HEK293 (cell line): ENCODE measurements at regions not wholly inside any gene's neighbourhood (a gene's known extent, or its start where the extent isn't known, plus 50 kb on each side); places are given as distances from the start of the nearest gene placed in this dataset.

Experiments
- BCL11A ChIP-seq: fragments of 450-650 bp; formaldehyde crosslinking; IDR thresholded peaks from 2 replicates; pipeline ENCODE4 v1.5.1; 2016; ENCODE audit warnings: low read depth, missing biosample characterization, missing genetic modification characterization
- GLI4 ChIP-seq: fragments of 450-650 bp; formaldehyde crosslinking; IDR thresholded peaks from 2 replicates; pipeline ENCODE4 v1.5.1; 2016; ENCODE audit warnings: missing biosample characterization, missing genetic modification characterization
- GLIS1 ChIP-seq: fragments of 450-650 bp; formaldehyde crosslinking; IDR thresholded peaks from 2 replicates; pipeline ENCODE4 v1.5.1; 2016; ENCODE audit warnings: missing biosample characterization, missing genetic modification characterization
- HOXC10 ChIP-seq: sonication (generic); formaldehyde crosslinking; IDR thresholded peaks from 2 replicates; pipeline ENCODE4 v1.8.1; 2023; ENCODE audit warnings: mild to moderate bottlenecking, missing genetic modification reagents
- KLF1 ChIP-seq: fragments of 450-650 bp; formaldehyde crosslinking; IDR thresholded peaks from 2 replicates; pipeline ENCODE4 v1.5.1; 2016; ENCODE audit warnings: missing biosample characterization, missing genetic modification characterization
- KLF16 ChIP-seq: fragments of 450-650 bp; formaldehyde crosslinking; IDR thresholded peaks from 2 replicates; pipeline ENCODE4 v1.5.1; 2017; ENCODE audit warnings: missing biosample characterization, missing genetic modification characterization
- KLF8 ChIP-seq: fragments of 450-650 bp; formaldehyde crosslinking; IDR thresholded peaks from 2 replicates; pipeline ENCODE4 v1.5.1; 2016; ENCODE audit warnings: missing biosample characterization, missing genetic modification characterization
- SCRT1 ChIP-seq: fragments of 450-650 bp; formaldehyde crosslinking; IDR thresholded peaks from 2 replicates; pipeline ENCODE4 v1.5.1; 2016; ENCODE audit warnings: missing biosample characterization, missing genetic modification characterization, borderline replicate concordance
- SCRT2 ChIP-seq: fragments of 450-650 bp; formaldehyde crosslinking; IDR thresholded peaks from 2 replicates; pipeline ENCODE4 v1.5.1; 2016; ENCODE audit warnings: missing biosample characterization, missing genetic modification characterization
- TCF7L2 ChIP-seq: IDR thresholded peaks from 2 replicates; pipeline ENCODE4 v1.6.1; 2011; ENCODE audit warnings: low read depth, mild to moderate bottlenecking, inconsistent platforms, low read length, moderate library complexity, borderline replicate concordance
- ZNF311 ChIP-seq: fragments of 450-650 bp; formaldehyde crosslinking; IDR thresholded peaks from 2 replicates; pipeline ENCODE4 v1.5.1; 2017; ENCODE audit warnings: missing biosample characterization, missing genetic modification characterization, borderline replicate concordance
- ZNF501 ChIP-seq: fragments of 450-650 bp; formaldehyde crosslinking; IDR thresholded peaks from 2 replicates; pipeline ENCODE4 v1.5.1; 2016; ENCODE audit warnings: missing biosample characterization, missing genetic modification characterization
- ZNF529 ChIP-seq: fragments of 450-650 bp; formaldehyde crosslinking; IDR thresholded peaks from 2 replicates; pipeline ENCODE4 v1.5.1; 2017; ENCODE audit warnings: missing genetic modification characterization, missing biosample characterization; ENCODE audit not compliant: insufficient replicate concordance
- ZNF548 ChIP-seq: fragments of 450-650 bp; formaldehyde crosslinking; IDR thresholded peaks from 2 replicates; pipeline ENCODE4 v1.5.1; 2016; ENCODE audit warnings: missing biosample characterization, missing genetic modification characterization
- ZNF558 ChIP-seq: fragments of 450-650 bp; formaldehyde crosslinking; IDR thresholded peaks from 2 replicates; pipeline ENCODE4 v1.5.1; 2016; ENCODE audit warnings: missing biosample characterization, missing genetic modification characterization
- ZNF626 ChIP-seq: fragments of 450-650 bp; sonication (Bioruptor Pico); formaldehyde crosslinking; IDR thresholded peaks from 2 replicates; pipeline ENCODE4 v1.5.1; 2018; ENCODE audit warnings: missing biosample characterization, missing genetic modification characterization, inconsistent platforms
- ZNF837 ChIP-seq: fragments of 450-650 bp; formaldehyde crosslinking; IDR thresholded peaks from 2 replicates; pipeline ENCODE4 v1.5.1; 2016; ENCODE audit warnings: missing biosample characterization, missing genetic modification characterization
- ZNF843 ChIP-seq: fragments of 450-650 bp; formaldehyde crosslinking; IDR thresholded peaks from 2 replicates; pipeline ENCODE4 v1.5.1; 2016; ENCODE audit warnings: missing biosample characterization, missing genetic modification characterization
- TF ChIP-seq, protein P1 (sequence below): fragments of 450-650 bp; formaldehyde crosslinking; IDR thresholded peaks from 2 replicates; pipeline ENCODE4 v1.5.1; 2017; ENCODE audit warnings: missing biosample characterization, missing genetic modification characterization
- TF ChIP-seq, protein P2 (sequence below): fragments of 450-650 bp; formaldehyde crosslinking; IDR thresholded peaks from 2 replicates; pipeline ENCODE4 v1.5.1; 2016; ENCODE audit warnings: missing biosample characterization, missing genetic modification characterization
- TF ChIP-seq, protein P3 (sequence below): fragments of 450-650 bp; formaldehyde crosslinking; IDR thresholded peaks from 2 replicates; pipeline ENCODE4 v1.5.1; 2016; ENCODE audit warnings: missing biosample characterization, missing genetic modification characterization, low read depth
- TF ChIP-seq, protein P4 (sequence below): fragments of 450-650 bp; IDR thresholded peaks from 2 replicates; pipeline ENCODE4 v1.5.1; 2018; ENCODE audit warnings: missing biosample characterization, missing genetic modification characterization
- TF ChIP-seq, protein P5 (sequence below): fragments of 450-650 bp; formaldehyde crosslinking; IDR thresholded peaks from 2 replicates; pipeline ENCODE4 v1.5.1; 2016; ENCODE audit warnings: missing biosample characterization, missing genetic modification characterization
- TF ChIP-seq, protein P6 (sequence below): fragments of 450-650 bp; formaldehyde crosslinking; IDR thresholded peaks from 2 replicates; pipeline ENCODE4 v1.5.1; 2016; ENCODE audit warnings: missing biosample characterization, missing genetic modification characterization

DNA sequence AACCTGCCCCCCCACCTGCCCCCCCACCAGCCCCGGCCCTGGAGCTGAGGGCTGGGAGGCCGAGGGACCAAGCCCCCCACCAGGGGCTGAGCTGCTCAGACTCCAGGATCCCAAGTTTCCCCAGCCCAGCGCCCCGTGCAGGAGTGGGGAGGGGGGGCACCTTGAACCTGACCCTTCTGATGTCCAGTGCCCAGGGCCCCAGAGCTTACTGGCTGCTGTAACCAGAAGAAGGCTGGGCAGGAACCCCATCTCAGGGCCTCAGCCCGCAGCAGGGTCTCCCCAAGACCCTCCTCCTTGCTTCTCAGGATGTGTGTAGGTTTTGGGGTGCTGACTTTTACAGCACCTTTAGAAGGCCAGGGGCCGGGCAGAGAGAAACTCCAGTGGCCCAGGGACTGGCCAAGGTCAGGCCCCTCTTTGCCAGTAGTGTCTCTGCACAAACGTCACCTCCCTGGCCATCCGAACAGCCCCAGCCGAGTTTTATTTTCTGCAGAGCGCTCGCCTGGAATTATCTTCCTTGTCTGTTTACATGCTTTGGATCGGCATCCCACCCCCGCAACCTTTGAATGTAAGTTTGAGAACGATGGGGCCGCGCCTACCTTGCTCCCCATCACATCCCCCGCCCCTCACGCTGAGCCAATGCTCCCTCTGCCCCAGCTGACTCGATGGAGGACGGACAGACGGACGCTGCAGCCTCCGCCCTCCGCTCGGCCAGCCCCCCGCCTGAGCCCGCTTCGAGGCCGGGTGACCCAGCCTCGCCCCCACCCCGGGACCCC, 70.1 kb upstream of the CASZ1 start (continued):
- TF ChIP-seq ZNF529 (no peak), ZNF501 (tag by site-specific recombination) (no peak), TCF7L2 (no peak), ZNF548 (tag by site-specific recombination) (no peak), HOXC10 (CRISPR knock-in tag) (no peak), ZNF558 (tag by site-specific recombination) (no peak), SCRT2 (tag by site-specific recombination) (no peak), ZNF626 (tag by site-specific recombination) (no peak), KLF1 (tag by site-specific recombination) (0 out of 2 replicates have a peak, but pooled peaks have one; percentile 26), SCRT1 (tag by site-specific recombination) (no peak), ZNF843 (no peak), ZNF311 (no peak), GLIS1 (tag by site-specific recombination) (0 out of 2 replicates have a peak, but pooled peaks have one; percentile 17), GLI4 (tag by site-specific recombination) (no peak), ZNF837 (tag by site-specific recombination) (no peak), KLF8 (peak; percentile 15; the same call in 1 of the 2 replicates), BCL11A (no peak), KLF16 (tag by site-specific recombination) (no peak)
- TF ChIP-seq, protein P1, sequence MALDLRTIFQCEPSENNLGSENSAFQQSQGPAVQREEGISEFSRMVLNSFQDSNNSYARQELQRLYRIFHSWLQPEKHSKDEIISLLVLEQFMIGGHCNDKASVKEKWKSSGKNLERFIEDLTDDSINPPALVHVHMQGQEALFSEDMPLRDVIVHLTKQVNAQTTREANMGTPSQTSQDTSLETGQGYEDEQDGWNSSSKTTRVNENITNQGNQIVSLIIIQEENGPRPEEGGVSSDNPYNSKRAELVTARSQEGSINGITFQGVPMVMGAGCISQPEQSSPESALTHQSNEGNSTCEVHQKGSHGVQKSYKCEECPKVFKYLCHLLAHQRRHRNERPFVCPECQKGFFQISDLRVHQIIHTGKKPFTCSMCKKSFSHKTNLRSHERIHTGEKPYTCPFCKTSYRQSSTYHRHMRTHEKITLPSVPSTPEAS = no peak
- TF ChIP-seq, protein P2, sequence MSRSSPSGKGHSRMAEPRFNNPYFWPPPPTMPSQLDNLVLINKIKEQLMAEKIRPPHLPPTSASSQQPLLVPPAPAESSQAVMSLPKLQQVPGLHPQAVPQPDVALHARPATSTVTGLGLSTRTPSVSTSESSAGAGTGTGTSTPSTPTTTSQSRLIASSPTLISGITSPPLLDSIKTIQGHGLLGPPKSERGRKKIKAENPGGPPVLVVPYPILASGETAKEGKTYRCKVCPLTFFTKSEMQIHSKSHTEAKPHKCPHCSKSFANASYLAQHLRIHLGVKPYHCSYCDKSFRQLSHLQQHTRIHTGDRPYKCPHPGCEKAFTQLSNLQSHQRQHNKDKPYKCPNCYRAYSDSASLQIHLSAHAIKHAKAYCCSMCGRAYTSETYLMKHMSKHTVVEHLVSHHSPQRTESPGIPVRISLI (tag by site-specific recombination) = no peak
- TF ChIP-seq, protein P3, sequence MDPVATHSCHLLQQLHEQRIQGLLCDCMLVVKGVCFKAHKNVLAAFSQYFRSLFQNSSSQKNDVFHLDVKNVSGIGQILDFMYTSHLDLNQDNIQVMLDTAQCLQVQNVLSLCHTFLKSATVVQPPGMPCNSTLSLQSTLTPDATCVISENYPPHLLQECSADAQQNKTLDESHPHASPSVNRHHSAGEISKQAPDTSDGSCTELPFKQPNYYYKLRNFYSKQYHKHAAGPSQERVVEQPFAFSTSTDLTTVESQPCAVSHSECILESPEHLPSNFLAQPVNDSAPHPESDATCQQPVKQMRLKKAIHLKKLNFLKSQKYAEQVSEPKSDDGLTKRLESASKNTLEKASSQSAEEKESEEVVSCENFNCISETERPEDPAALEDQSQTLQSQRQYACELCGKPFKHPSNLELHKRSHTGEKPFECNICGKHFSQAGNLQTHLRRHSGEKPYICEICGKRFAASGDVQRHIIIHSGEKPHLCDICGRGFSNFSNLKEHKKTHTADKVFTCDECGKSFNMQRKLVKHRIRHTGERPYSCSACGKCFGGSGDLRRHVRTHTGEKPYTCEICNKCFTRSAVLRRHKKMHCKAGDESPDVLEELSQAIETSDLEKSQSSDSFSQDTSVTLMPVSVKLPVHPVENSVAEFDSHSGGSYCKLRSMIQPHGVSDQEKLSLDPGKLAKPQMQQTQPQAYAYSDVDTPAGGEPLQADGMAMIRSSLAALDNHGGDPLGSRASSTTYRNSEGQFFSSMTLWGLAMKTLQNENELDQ (tag by site-specific recombination) = no peak
- TF ChIP-seq, protein P4, sequence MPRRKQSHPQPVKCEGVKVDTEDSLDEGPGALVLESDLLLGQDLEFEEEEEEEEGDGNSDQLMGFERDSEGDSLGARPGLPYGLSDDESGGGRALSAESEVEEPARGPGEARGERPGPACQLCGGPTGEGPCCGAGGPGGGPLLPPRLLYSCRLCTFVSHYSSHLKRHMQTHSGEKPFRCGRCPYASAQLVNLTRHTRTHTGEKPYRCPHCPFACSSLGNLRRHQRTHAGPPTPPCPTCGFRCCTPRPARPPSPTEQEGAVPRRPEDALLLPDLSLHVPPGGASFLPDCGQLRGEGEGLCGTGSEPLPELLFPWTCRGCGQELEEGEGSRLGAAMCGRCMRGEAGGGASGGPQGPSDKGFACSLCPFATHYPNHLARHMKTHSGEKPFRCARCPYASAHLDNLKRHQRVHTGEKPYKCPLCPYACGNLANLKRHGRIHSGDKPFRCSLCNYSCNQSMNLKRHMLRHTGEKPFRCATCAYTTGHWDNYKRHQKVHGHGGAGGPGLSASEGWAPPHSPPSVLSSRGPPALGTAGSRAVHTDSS = no peak
- TF ChIP-seq, protein P5, sequence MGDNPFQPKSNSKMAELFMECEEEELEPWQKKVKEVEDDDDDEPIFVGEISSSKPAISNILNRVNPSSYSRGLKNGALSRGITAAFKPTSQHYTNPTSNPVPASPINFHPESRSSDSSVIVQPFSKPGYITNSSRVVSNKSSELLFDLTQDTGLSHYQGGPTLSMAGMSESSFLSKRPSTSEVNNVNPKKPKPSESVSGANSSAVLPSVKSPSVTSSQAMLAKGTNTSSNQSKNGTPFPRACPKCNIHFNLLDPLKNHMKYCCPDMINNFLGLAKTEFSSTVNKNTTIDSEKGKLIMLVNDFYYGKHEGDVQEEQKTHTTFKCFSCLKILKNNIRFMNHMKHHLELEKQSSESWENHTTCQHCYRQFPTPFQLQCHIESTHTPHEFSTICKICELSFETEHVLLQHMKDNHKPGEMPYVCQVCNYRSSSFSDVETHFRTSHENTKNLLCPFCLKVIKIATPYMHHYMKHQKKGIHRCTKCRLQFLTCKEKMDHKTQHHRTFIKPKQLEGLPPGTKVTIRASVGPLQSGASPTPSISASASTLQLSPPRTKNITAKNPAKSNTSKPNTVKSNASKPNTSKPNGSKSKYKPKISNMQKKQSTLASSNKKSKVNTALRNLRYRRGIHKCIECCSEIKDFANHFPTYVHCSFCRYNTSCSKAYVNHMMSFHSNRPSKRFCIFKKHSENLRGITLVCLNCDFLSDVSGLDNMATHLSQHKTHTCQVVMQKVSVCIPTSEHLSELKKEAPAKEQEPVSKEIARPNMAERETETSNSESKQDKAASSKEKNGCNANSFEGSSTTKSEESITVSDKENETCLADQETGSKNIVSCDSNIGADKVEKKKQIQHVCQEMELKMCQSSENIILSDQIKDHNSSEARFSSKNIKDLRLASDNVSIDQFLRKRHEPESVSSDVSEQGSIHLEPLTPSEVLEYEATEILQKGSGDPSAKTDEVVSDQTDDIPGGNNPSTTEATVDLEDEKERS (tag by site-specific recombination) = no peak
- TF ChIP-seq, protein P6, sequence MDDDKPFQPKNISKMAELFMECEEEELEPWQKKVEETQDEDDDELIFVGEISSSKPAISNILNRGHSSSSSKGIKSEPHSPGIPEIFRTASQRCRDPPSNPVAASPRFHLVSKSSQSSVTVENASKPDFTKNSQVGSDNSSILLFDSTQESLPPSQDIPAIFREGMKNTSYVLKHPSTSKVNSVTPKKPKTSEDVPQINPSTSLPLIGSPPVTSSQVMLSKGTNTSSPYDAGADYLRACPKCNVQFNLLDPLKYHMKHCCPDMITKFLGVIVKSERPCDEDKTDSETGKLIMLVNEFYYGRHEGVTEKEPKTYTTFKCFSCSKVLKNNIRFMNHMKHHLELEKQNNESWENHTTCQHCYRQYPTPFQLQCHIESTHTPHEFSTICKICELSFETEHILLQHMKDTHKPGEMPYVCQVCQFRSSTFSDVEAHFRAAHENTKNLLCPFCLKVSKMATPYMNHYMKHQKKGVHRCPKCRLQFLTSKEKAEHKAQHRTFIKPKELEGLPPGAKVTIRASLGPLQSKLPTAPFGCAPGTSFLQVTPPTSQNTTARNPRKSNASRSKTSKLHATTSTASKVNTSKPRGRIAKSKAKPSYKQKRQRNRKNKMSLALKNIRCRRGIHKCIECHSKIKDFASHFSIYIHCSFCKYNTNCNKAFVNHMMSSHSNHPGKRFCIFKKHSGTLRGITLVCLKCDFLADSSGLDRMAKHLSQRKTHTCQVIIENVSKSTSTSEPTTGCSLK (tag by site-specific recombination) = no peak
